ENCODE measurements at regions not wholly inside any gene's neighbourhood (a gene's known extent, or its start where the extent isn't known, plus 50 kb on each side); places are given as distances from the start of the nearest gene placed in this dataset.

GRCh38 chr10:129035052-129035827, 431.8 kb upstream of the MGMT start:
- no peak for DNase-seq (ENCODE audit: extremely low read depth, low read depth)
- TF ChIP-seq, protein P1, sequence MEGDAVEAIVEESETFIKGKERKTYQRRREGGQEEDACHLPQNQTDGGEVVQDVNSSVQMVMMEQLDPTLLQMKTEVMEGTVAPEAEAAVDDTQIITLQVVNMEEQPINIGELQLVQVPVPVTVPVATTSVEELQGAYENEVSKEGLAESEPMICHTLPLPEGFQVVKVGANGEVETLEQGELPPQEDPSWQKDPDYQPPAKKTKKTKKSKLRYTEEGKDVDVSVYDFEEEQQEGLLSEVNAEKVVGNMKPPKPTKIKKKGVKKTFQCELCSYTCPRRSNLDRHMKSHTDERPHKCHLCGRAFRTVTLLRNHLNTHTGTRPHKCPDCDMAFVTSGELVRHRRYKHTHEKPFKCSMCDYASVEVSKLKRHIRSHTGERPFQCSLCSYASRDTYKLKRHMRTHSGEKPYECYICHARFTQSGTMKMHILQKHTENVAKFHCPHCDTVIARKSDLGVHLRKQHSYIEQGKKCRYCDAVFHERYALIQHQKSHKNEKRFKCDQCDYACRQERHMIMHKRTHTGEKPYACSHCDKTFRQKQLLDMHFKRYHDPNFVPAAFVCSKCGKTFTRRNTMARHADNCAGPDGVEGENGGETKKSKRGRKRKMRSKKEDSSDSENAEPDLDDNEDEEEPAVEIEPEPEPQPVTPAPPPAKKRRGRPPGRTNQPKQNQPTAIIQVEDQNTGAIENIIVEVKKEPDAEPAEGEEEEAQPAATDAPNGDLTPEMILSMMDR (IDR thresholded peaks at IDR 0.05; ENCODE audit: low read depth, low read length), result no peak

DNA sequence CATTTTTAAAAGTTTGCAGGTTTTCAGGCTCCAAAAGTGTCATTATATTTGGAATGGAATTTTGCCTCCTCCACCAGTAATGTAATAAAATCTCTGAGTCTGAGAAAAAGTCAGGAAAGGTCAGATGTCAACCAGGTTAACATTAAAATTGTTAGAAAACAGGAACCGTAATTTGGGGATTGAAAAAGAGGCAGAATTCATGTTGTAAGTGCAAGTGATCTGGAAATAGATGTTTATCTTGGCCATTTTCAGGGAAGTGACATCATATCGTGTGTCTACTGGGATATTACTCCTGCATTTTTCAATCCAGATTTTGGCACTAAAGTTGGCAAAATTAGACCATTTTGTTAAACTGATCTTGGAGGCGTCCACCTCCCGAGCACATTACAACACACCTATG, 428.5 kb upstream of the MGMT start:
- DNase-seq (ENCODE audit: extremely low read depth, low read depth), result no peak
- TF ChIP-seq, protein P1 (IDR thresholded peaks at IDR 0.05; ENCODE audit: low read depth, low read length), result no peak

- DNase-seq (ENCODE audit: extremely low read depth, low read depth), result no peak
- TF ChIP-seq, protein P1 (IDR thresholded peaks at IDR 0.05; ENCODE audit: low read depth, low read length), result no peak
Observed at GRCh38 chr10:129039406-129040370, 427.4 kb upstream of the MGMT start.

DNA sequence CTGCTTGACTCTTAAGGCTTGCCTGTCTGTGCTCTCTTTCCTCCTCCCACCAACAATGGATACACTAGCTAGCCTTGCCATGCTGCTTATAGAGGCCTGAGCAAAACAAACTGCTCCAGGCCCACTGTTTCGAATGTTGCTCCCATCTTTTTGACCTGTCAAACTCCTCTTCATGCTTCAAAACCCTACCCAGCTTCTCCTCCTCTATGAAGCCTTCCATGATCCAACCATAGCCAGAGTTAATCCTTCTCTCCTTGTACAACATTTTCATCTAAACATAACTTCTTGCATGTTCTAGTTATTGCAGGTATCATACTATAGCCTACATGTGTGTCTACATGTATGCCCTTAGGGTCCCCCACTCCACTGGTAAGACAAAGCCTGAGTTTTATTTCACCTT, 426.7 kb upstream of the MGMT start:
- TF ChIP-seq, protein P1 (IDR thresholded peaks at IDR 0.05; ENCODE audit: low read depth, low read length), result no peak
- DNase-seq (ENCODE audit: extremely low read depth, low read depth), result no peak

DNA sequence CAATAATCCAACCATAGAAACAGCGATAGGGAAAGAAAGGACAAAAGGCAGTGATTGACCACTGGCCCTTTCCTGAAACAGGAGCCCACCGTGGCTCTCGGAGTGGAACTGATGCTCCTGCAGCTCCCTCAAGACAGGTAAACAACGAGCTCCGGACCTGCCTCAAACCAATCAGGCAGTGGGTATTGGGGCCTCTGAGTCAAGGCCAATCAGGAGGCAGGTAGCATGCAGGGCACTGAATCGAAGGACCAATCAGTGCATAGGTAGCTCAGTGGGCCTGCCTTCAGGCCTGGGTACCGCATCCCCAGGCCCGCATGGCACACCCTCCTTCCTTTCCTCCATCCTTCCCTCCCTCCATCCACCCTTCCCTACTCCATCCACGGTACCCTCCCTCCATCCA, 425.1 kb upstream of the MGMT start:
- TF ChIP-seq, protein P1 (IDR thresholded peaks at IDR 0.05; ENCODE audit: low read depth, low read length), result no peak
- DNase-seq (ENCODE audit: extremely low read depth, low read depth), result no peak

DNA sequence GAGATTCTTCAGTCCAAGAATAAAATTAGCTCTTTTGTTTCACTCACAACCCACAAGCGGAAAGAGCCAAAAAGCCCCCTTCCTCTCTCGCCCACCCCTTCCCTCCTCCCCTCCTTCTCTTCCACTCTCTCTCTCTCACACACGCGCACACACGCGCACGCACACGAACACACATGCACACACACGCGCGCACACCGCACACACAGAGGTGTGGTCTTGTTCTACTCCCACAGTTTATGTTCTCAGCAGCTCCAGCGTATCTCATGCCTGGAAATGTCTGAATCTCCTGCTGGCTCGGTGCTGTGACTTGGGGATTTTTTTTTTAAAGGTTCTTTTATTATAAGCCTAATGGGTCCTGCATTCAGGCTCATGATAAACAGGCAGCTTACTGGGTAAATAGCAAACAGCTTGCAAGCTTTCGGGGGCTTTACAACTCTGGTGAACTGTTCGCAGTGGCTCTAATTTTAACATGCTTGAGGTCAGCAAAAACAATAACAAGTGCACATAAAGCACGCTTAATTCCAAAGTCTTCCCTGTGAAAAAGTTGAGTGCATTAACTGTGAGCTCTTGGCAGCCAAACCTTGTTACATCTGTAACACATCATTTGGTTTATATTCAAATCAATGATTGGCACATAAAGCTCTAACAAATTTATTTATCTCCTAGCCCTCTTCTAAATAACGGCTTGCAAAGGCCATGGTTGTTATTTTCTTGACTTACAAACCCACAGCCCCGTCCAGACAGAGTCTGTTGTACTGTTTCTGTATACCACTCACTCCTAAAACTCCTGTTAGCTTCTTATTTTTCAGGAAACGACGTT, 424.1 kb upstream of the MGMT start:
- no peak for DNase-seq (ENCODE audit: extremely low read depth, low read depth)
- TF ChIP-seq, protein P1 (IDR thresholded peaks at IDR 0.05; ENCODE audit: low read depth, low read length), result no peak
